Osteocyte (in vitro differentiated cells): ENCODE measurements at regions not wholly inside any gene's neighbourhood (a gene's known extent, or its start where the extent isn't known, plus 50 kb on each side); places are given as distances from the start of the nearest gene placed in this dataset.

Source experiments
- DNase-seq: peaks from one replicate; pipeline ENCODE4 v3.0.0; 2021; ENCODE audit warnings: mixed read lengths; ENCODE audit not compliant: unreplicated experiment; ENCODE audit errors: extremely low spot score
- H3K27ac Mint-ChIP-seq: one replicate; pipeline ENCODE4 v1.8.0; 2021; ENCODE audit warnings: mild to moderate bottlenecking, mixed read lengths; ENCODE audit not compliant: unreplicated experiment
- H3K27me3 Mint-ChIP-seq: one replicate; pipeline ENCODE4 v1.8.0; 2021; ENCODE audit warnings: mixed read lengths; ENCODE audit not compliant: unreplicated experiment
- H3K36me3 Mint-ChIP-seq: one replicate; pipeline ENCODE4 v1.8.0; 2021; ENCODE audit warnings: mixed read lengths; ENCODE audit not compliant: unreplicated experiment
- H3K4me1 Mint-ChIP-seq: one replicate; pipeline ENCODE4 v1.8.0; 2021; ENCODE audit warnings: mixed read lengths; ENCODE audit not compliant: unreplicated experiment
- H3K4me3 Mint-ChIP-seq: one replicate; pipeline ENCODE4 v1.8.0; 2021; ENCODE audit warnings: mild to moderate bottlenecking, moderate library complexity, mixed read lengths; ENCODE audit not compliant: unreplicated experiment
- H3K9me3 Mint-ChIP-seq: one replicate; pipeline ENCODE4 v1.8.0; 2021; ENCODE audit warnings: mixed read lengths; ENCODE audit not compliant: unreplicated experiment
- CTCF ChIP-seq: fragments of 200-600 bp; sonication (generic); IDR thresholded peaks from 2 replicates; pipeline ENCODE4 v1.5.0; 2021; ENCODE audit warnings: antibody characterized with exemption, mild to moderate bottlenecking, moderate library complexity

GRCh38 chr15:61447981-61448380 lies 218.9 kb upstream of the RORA start:
- no peak overlapping the region for H3K27ac Mint-ChIP-seq

GRCh38 chr15:61444585-61444984 lies 215.5 kb upstream of the RORA start:
- H3K4me1 Mint-ChIP-seq = no peaks in the 10 kb centered on the region
- H3K4me3 Mint-ChIP-seq = no peak overlapping the region
- no peak overlapping the region for H3K27ac Mint-ChIP-seq

More at GRCh38 chr15:61447981-61448380, 218.9 kb upstream of the RORA start:
- no peaks in the 10 kb centered on the region for H3K9me3 Mint-ChIP-seq
- H3K36me3 Mint-ChIP-seq = no peaks in the 10 kb centered on the region
- H3K4me1 Mint-ChIP-seq = no peaks in the 10 kb centered on the region
- H3K4me3 Mint-ChIP-seq = no peak overlapping the region
- H3K27me3 Mint-ChIP-seq = peaks cover 5% of the 10 kb centered on the region
- TF ChIP-seq CTCF = no peak
- no peak for DNase-seq

GRCh38 chr15:61442821-61443220 lies 213.7 kb upstream of the RORA start:
- Mint-ChIP-seq H3K27ac (no peak overlapping the region), H3K9me3 (no peaks in the 10 kb centered on the region), H3K27me3 (peaks cover 14% of the 10 kb centered on the region), H3K4me1 (no peaks in the 10 kb centered on the region), H3K36me3 (no peaks in the 10 kb centered on the region), H3K4me3 (no peak overlapping the region)
- no peak for DNase-seq
- TF ChIP-seq CTCF = no peak

More at GRCh38 chr15:61444585-61444984, 215.5 kb upstream of the RORA start:
- no peak for TF ChIP-seq CTCF
- H3K36me3 Mint-ChIP-seq = no peaks in the 10 kb centered on the region
- peaks cover 9% of the 10 kb centered on the region for H3K27me3 Mint-ChIP-seq
- H3K9me3 Mint-ChIP-seq = no peaks in the 10 kb centered on the region
- DNase-seq = no peak

- Mint-ChIP-seq H3K27me3 (peaks cover 10% of the 10 kb centered on the region), H3K36me3 (no peaks in the 10 kb centered on the region), H3K9me3 (no peaks in the 10 kb centered on the region), H3K27ac (no peak overlapping the region), H3K4me1 (no peaks in the 10 kb centered on the region), H3K4me3 (no peak overlapping the region)
- no peak for DNase-seq
- no peak for TF ChIP-seq CTCF
Measured at GRCh38 chr15:61441891-61442290, 212.8 kb upstream of the RORA start.

GRCh38 chr15:61426466-61426865 lies 197.4 kb upstream of the RORA start:
- no peaks in the 10 kb centered on the region for H3K36me3 Mint-ChIP-seq
- no peaks in the 10 kb centered on the region for H3K9me3 Mint-ChIP-seq
- H3K27ac Mint-ChIP-seq = no peak overlapping the region

More at GRCh38 chr15:61426466-61426865, 197.4 kb upstream of the RORA start:
- Mint-ChIP-seq H3K4me3 (no peak overlapping the region), H3K4me1 (no peaks in the 10 kb centered on the region), H3K27me3 (peaks cover 10% of the 10 kb centered on the region)
- DNase-seq = no peak
- TF ChIP-seq CTCF = no peak
